Uterus (tissue), 2 donors: ENCODE measurements at regions not wholly inside any gene's neighbourhood (a gene's known extent, or its start where the extent isn't known, plus 50 kb on each side); places are given as distances from the start of the nearest gene placed in this dataset.

Experiments
- POLR2A ChIP-seq, 2 donors: fragments of 450-650 bp; IDR thresholded peaks; one replicate each; pipeline ENCODE4 v1.6.1; 2016; ENCODE audit warnings: antibody characterized with exemption in 2 of 2, mild to moderate bottlenecking in 1 of 2, moderate library complexity in 1 of 2
- TF ChIP-seq, protein P1 (sequence below), 4 experiments: fragments of 200-600 bp in 2 of 4; fragments of 450-650 bp in 2 of 4; sonication (generic) in 2 of 4; IDR thresholded peaks; one replicate each; pipeline ENCODE4 v1.5.1; 2016 to 2019; ENCODE audit warnings: antibody characterized with exemption in 4 of 4, mild to moderate bottlenecking in 2 of 4, moderate library complexity in 1 of 4

DNA sequence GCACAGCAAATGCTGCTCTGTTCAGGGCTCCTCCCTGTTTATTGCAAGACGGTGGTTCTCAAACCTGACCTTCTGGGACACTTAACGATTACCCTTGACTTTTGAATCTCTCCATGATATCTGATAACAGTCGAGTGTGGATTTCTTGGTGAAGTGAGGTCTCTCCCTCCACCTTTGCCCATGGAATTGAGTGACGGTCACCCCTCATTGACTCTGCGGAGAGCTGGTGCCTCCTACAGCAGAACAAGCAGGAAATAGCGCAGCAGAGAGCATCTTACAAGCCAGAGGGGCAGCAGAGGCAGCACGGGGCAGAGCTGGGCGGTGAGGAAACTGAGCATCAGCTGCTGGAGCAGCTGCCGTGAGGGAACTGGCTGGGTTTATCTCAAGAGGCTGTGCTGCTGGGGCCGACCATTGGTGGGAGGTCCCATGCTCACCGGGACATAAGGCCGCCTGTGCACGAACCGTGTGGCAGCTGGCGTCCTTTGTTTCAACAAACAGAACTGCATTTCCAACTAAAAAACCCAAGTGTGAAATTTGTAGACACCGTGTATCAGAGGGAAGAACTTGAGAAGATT lies 189.8 kb downstream of the MTRR start:
- TF ChIP-seq POLR2A (IDR thresholded peaks at IDR 0.05) = no peak
- TF ChIP-seq, protein P1, sequence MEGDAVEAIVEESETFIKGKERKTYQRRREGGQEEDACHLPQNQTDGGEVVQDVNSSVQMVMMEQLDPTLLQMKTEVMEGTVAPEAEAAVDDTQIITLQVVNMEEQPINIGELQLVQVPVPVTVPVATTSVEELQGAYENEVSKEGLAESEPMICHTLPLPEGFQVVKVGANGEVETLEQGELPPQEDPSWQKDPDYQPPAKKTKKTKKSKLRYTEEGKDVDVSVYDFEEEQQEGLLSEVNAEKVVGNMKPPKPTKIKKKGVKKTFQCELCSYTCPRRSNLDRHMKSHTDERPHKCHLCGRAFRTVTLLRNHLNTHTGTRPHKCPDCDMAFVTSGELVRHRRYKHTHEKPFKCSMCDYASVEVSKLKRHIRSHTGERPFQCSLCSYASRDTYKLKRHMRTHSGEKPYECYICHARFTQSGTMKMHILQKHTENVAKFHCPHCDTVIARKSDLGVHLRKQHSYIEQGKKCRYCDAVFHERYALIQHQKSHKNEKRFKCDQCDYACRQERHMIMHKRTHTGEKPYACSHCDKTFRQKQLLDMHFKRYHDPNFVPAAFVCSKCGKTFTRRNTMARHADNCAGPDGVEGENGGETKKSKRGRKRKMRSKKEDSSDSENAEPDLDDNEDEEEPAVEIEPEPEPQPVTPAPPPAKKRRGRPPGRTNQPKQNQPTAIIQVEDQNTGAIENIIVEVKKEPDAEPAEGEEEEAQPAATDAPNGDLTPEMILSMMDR (IDR thresholded peaks at IDR 0.05) = no peak
